HG02884 (cell line): ENCODE measurements at regions not wholly inside any gene's neighbourhood (a gene's known extent, or its start where the extent isn't known, plus 50 kb on each side); places are given as distances from the start of the nearest gene placed in this dataset.

Source experiments
- ATAC-seq: cut with Tn5 transposase; IDR thresholded peaks from one replicate; pipeline ENCODE4 v1.9.1; 2021; ENCODE audit warnings: mild to moderate bottlenecking, moderate library complexity; ENCODE audit not compliant: unreplicated experiment

GRCh38 chr4:123974386-123975149, 578.0 kb downstream of the SPRY1 start:
- ATAC-seq = no peak

- ATAC-seq = no peak
Observed at GRCh38 chr4:123976285-123976684, 579.7 kb downstream of the SPRY1 start.

GRCh38 chr4:123976819-123977218, 580.2 kb downstream of the SPRY1 start:
- no peak for ATAC-seq

- ATAC-seq = no peak
Observed at GRCh38 chr4:123977641-123978081, 581.1 kb downstream of the SPRY1 start.

GRCh38 chr4:123978637-123979036, 582.0 kb downstream of the SPRY1 start:
- no peak for ATAC-seq

GRCh38 chr4:123980736-123981300, 584.2 kb downstream of the SPRY1 start:
- no peak for ATAC-seq

- ATAC-seq = no peak
Observed at GRCh38 chr4:123984886-123985285, 588.3 kb downstream of the SPRY1 start.

- no peak for ATAC-seq
Observed at GRCh38 chr4:123986268-123986798, 589.7 kb downstream of the SPRY1 start.

GRCh38 chr4:123987408-123987807, 590.8 kb downstream of the SPRY1 start:
- no peak for ATAC-seq

GRCh38 chr4:123990310-123990870, 593.8 kb downstream of the SPRY1 start:
- no peak for ATAC-seq

GRCh38 chr4:123994917-123995316, 598.3 kb downstream of the SPRY1 start:
- no peak for ATAC-seq

GRCh38 chr4:123995936-123996335, 599.3 kb downstream of the SPRY1 start:
- no peak for ATAC-seq

GRCh38 chr4:123996718-123997510, 600.3 kb downstream of the SPRY1 start:
- ATAC-seq = no peak

- no peak for ATAC-seq
Observed at GRCh38 chr4:123997776-123998449, 601.3 kb downstream of the SPRY1 start.

GRCh38 chr4:124000233-124000632, 603.6 kb downstream of the SPRY1 start:
- ATAC-seq = no peak

- no peak for ATAC-seq
Observed at GRCh38 chr4:124015766-124016165, 619.2 kb downstream of the SPRY1 start.

- no peak for ATAC-seq
Observed at GRCh38 chr4:124017185-124017785, 620.7 kb downstream of the SPRY1 start.

GRCh38 chr4:124018383-124019317, 622.1 kb downstream of the SPRY1 start:
- ATAC-seq = peak; percentile 99
